ELF-1 (cell line): ENCODE measurements at regions not wholly inside any gene's neighbourhood (a gene's known extent, or its start where the extent isn't known, plus 50 kb on each side); places are given as distances from the start of the nearest gene placed in this dataset.
A peak's percentile ranks its signal among the peaks of the same experiment; 100 is the strongest.

ENCODE experiments used
- DNase-seq: peaks from one replicate; pipeline ENCODE4 v3.0.0-alpha.2; 2016; ENCODE audit warnings: low read depth, low spot score

- DNase-seq, result no peak
Observed at GRCh38 chr9:87278971-87279733, 218.5 kb upstream of the DAPK1 start.

GRCh38 chr9:87280421-87280820 lies 217.2 kb upstream of the DAPK1 start:
- no peak for DNase-seq

GRCh38 chr9:87282538-87282937 lies 215.1 kb upstream of the DAPK1 start:
- no peak for DNase-seq

GRCh38 chr9:87283585-87283984 lies 214.1 kb upstream of the DAPK1 start:
- DNase-seq, result no peak

- DNase-seq, result no peak
Observed at GRCh38 chr9:87285183-87285850, 212.3 kb upstream of the DAPK1 start.

GRCh38 chr9:87286506-87286905 lies 211.2 kb upstream of the DAPK1 start:
- DNase-seq, result no peak

- peak; percentile 16 for DNase-seq
Observed at GRCh38 chr9:87290241-87291052, 207.2 kb upstream of the DAPK1 start.

GRCh38 chr9:87292449-87293191 lies 205.0 kb upstream of the DAPK1 start:
- DNase-seq, result no peak

- no peak for DNase-seq
Observed at GRCh38 chr9:87294126-87294525, 203.5 kb upstream of the DAPK1 start.

- no peak for DNase-seq
Observed at GRCh38 chr9:87300915-87301314, 196.8 kb upstream of the DAPK1 start.

GRCh38 chr9:87301371-87301770 lies 196.3 kb upstream of the DAPK1 start:
- DNase-seq, result no peak

GRCh38 chr9:87305151-87305550 lies 192.5 kb upstream of the DAPK1 start:
- DNase-seq, result no peak

GRCh38 chr9:87306006-87306405 lies 191.7 kb upstream of the DAPK1 start:
- DNase-seq, result no peak

- DNase-seq, result no peak
Observed at GRCh38 chr9:87307848-87308247, 189.8 kb upstream of the DAPK1 start.

GRCh38 chr9:87309236-87309635 lies 188.4 kb upstream of the DAPK1 start:
- DNase-seq, result no peak

- DNase-seq, result no peak
Observed at GRCh38 chr9:87310827-87311523, 186.7 kb upstream of the DAPK1 start.

GRCh38 chr9:87319656-87320055 lies 178.0 kb upstream of the DAPK1 start:
- no peak for DNase-seq

- DNase-seq, result no peak
Observed at GRCh38 chr9:87320146-87320884, 177.4 kb upstream of the DAPK1 start.

- no peak for DNase-seq
Observed at GRCh38 chr9:87322840-87323635, 174.6 kb upstream of the DAPK1 start.

- DNase-seq, result no peak
Observed at GRCh38 chr9:87323928-87324327, 173.7 kb upstream of the DAPK1 start.
